ENCODE measurements at regions not wholly inside any gene's neighbourhood (a gene's known extent, or its start where the extent isn't known, plus 50 kb on each side); places are given as distances from the start of the nearest gene placed in this dataset.

GRCh38 chrX:7441586-7441985 is 293.6 kb upstream of the PUDP start:
- Histone ChIP-seq H3K36me3 (no peaks in the 10 kb centered on the region), H3K4me3 (no peak overlapping the region), H3K4me1 (no peaks in the 10 kb centered on the region), H3K27ac (no peak overlapping the region), H3K27me3 (no peaks in the 10 kb centered on the region), H3K9me3 (no peaks in the 10 kb centered on the region)
- no peak for DNase-seq
- no peak for TF ChIP-seq POLR2A (IDR thresholded peaks at IDR 0.05)
- TF ChIP-seq, protein P1, sequence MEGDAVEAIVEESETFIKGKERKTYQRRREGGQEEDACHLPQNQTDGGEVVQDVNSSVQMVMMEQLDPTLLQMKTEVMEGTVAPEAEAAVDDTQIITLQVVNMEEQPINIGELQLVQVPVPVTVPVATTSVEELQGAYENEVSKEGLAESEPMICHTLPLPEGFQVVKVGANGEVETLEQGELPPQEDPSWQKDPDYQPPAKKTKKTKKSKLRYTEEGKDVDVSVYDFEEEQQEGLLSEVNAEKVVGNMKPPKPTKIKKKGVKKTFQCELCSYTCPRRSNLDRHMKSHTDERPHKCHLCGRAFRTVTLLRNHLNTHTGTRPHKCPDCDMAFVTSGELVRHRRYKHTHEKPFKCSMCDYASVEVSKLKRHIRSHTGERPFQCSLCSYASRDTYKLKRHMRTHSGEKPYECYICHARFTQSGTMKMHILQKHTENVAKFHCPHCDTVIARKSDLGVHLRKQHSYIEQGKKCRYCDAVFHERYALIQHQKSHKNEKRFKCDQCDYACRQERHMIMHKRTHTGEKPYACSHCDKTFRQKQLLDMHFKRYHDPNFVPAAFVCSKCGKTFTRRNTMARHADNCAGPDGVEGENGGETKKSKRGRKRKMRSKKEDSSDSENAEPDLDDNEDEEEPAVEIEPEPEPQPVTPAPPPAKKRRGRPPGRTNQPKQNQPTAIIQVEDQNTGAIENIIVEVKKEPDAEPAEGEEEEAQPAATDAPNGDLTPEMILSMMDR (IDR thresholded peaks at IDR 0.05) = no peak

DNA sequence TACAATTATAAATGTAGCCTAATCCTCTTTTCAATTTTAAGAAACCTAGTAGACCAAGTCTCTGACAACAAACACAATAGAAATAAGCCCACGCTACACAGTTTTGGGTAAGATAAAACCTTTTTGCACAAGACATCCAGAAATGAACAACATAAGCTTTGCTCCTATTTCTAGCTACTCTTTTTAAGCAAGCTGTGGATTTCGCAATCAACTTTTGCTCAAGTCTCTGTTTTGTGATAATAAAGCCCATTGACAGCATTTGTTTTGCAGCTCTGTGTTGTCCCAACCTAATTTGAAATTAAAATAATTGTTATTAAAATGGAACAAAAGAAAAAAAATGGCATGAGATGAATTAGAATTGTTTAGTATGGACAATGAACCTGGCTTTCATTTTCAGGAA is 287.9 kb upstream of the PUDP start:
- Histone ChIP-seq H3K27me3 (no peaks in the 10 kb centered on the region), H3K36me3 (no peaks in the 10 kb centered on the region), H3K4me1 (no peaks in the 10 kb centered on the region), H3K9me3 (no peaks in the 10 kb centered on the region), H3K27ac (no peak overlapping the region), H3K4me3 (no peak overlapping the region)
- no peak for TF ChIP-seq POLR2A (IDR thresholded peaks at IDR 0.05)
- TF ChIP-seq, protein P1 (IDR thresholded peaks at IDR 0.05) = no peak
- DNase-seq = no peak

DNA sequence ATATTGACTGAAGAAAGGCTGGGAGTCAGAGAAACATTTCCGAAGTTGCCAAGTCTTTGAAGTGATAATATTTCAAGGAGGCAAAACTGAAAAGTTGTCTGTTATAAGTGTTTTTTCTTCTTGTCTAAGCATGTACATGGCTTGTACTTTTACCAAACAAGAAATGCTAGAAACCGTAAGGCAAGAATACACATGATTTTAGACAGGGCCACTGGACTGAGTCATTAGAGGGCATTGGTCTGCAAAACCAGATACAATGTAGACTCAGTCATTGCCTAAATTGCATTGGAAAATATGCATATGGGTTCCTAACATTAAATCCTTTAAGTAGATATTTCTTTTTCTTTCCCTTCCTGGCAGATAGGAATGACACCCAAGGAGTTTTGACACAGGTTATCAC is 284.9 kb upstream of the PUDP start:
- Histone ChIP-seq H3K36me3 (no peaks in the 10 kb centered on the region), H3K9me3 (no peaks in the 10 kb centered on the region), H3K27me3 (no peaks in the 10 kb centered on the region), H3K4me3 (no peak overlapping the region), H3K27ac (no peak overlapping the region), H3K4me1 (no peaks in the 10 kb centered on the region)
- DNase-seq = no peak
- TF ChIP-seq, protein P1 (IDR thresholded peaks at IDR 0.05) = no peak
- TF ChIP-seq POLR2A (IDR thresholded peaks at IDR 0.05) = no peak

- Histone ChIP-seq H3K27ac (no peak overlapping the region), H3K9me3 (no peaks in the 10 kb centered on the region), H3K36me3 (no peaks in the 10 kb centered on the region), H3K4me3 (no peak overlapping the region), H3K27me3 (no peaks in the 10 kb centered on the region), H3K4me1 (no peaks in the 10 kb centered on the region)
- DNase-seq = no peak
- TF ChIP-seq, protein P1 (IDR thresholded peaks at IDR 0.05) = no peak
- no peak for TF ChIP-seq POLR2A (IDR thresholded peaks at IDR 0.05)
Measured at GRCh38 chrX:7420717-7421116, 272.8 kb upstream of the PUDP start.

DNA sequence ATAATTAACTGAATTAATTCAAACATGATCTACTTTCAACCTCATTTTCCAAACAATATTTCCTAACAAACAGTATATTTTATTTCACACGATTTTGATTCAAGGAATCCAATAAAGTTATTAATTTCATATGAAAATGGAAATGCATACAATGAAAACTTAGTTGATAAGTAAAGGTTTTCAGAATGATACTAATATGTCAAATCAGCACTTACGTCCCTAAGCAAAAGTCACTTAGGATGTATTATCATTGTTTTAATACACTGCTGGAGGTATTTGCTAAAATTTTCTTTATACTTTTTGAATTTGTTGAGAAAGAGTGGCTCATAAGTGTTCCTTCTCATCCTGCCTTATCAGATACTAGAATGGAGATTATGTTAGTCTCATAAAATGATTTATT is 266.8 kb upstream of the PUDP start:
- Histone ChIP-seq H3K9me3 (no peaks in the 10 kb centered on the region), H3K27ac (no peak overlapping the region), H3K36me3 (no peaks in the 10 kb centered on the region)

More for the DNA sequence above, 266.8 kb upstream of the PUDP start:
- no peak for DNase-seq
- TF ChIP-seq, protein P1 (IDR thresholded peaks at IDR 0.05) = no peak
- TF ChIP-seq POLR2A (IDR thresholded peaks at IDR 0.05) = no peak
- no peak overlapping the region for H3K4me3 ChIP-seq
- H3K4me1 ChIP-seq = no peaks in the 10 kb centered on the region
- no peaks in the 10 kb centered on the region for H3K27me3 ChIP-seq
